ENCODE measurements at regions not wholly inside any gene's neighbourhood (a gene's known extent, or its start where the extent isn't known, plus 50 kb on each side); places are given as distances from the start of the nearest gene placed in this dataset.

GRCh38 chr15:95903352-95903751 is 427.1 kb upstream of the NR2F2 start:
- no peak for DNase-seq (ENCODE audit: low read depth)

GRCh38 chr15:95910643-95911212 is 419.8 kb upstream of the NR2F2 start:
- DNase-seq (ENCODE audit: low read depth), result no peak

GRCh38 chr15:95911570-95912279 is 418.8 kb upstream of the NR2F2 start:
- DNase-seq (ENCODE audit: low read depth), result no peak

- DNase-seq (ENCODE audit: low read depth), result peak; percentile 40
Measured at GRCh38 chr15:95912280-95912625, 418.2 kb upstream of the NR2F2 start.

- DNase-seq (ENCODE audit: low read depth), result no peak
Measured at GRCh38 chr15:95912728-95913127, 417.8 kb upstream of the NR2F2 start.

GRCh38 chr15:95916568-95916967 is 413.9 kb upstream of the NR2F2 start:
- no peak for DNase-seq (ENCODE audit: low read depth)

- DNase-seq (ENCODE audit: low read depth), result no peak
Measured at GRCh38 chr15:95918525-95918924, 412.0 kb upstream of the NR2F2 start.

- DNase-seq (ENCODE audit: low read depth), result no peak
Measured at GRCh38 chr15:95919460-95919859, 411.0 kb upstream of the NR2F2 start.

- no peak for DNase-seq (ENCODE audit: low read depth)
Measured at GRCh38 chr15:95921404-95921803, 409.1 kb upstream of the NR2F2 start.

GRCh38 chr15:95922431-95922830 is 408.1 kb upstream of the NR2F2 start:
- peak; percentile 57 for DNase-seq (ENCODE audit: low read depth)

GRCh38 chr15:95923792-95924191 is 406.7 kb upstream of the NR2F2 start:
- DNase-seq (ENCODE audit: low read depth), result no peak

GRCh38 chr15:95928822-95929221 is 401.7 kb upstream of the NR2F2 start:
- no peak for DNase-seq (ENCODE audit: low read depth)

- peak; percentile 68 for DNase-seq (ENCODE audit: low read depth)
Measured at GRCh38 chr15:95929232-95929846, 401.2 kb upstream of the NR2F2 start.

- no peak for DNase-seq (ENCODE audit: low read depth)
Measured at GRCh38 chr15:95930659-95931375, 399.7 kb upstream of the NR2F2 start.

- no peak for DNase-seq (ENCODE audit: low read depth)
Measured at GRCh38 chr15:95931619-95932018, 398.9 kb upstream of the NR2F2 start.

GRCh38 chr15:95932141-95932540 is 398.4 kb upstream of the NR2F2 start:
- no peak for DNase-seq (ENCODE audit: low read depth)

- peak; percentile 85 for DNase-seq (ENCODE audit: low read depth)
Measured at GRCh38 chr15:95932676-95933075, 397.8 kb upstream of the NR2F2 start.

GRCh38 chr15:95935852-95936251 is 394.6 kb upstream of the NR2F2 start:
- no peak for DNase-seq (ENCODE audit: low read depth)

GRCh38 chr15:95937128-95937528 is 393.4 kb upstream of the NR2F2 start:
- peak; percentile 25 for DNase-seq (ENCODE audit: low read depth)

- DNase-seq (ENCODE audit: low read depth), result no peak
Measured at GRCh38 chr15:95940431-95940985, 390.0 kb upstream of the NR2F2 start.

- no peak for DNase-seq (ENCODE audit: low read depth)
Measured at GRCh38 chr15:95944193-95944592, 386.3 kb upstream of the NR2F2 start.

- no peak for DNase-seq (ENCODE audit: low read depth)
Measured at GRCh38 chr15:95944661-95945255, 385.7 kb upstream of the NR2F2 start.

Data from M059J (cell line).